ENCODE measurements at regions not wholly inside any gene's neighbourhood (a gene's known extent, or its start where the extent isn't known, plus 50 kb on each side); places are given as distances from the start of the nearest gene placed in this dataset.

DNA sequence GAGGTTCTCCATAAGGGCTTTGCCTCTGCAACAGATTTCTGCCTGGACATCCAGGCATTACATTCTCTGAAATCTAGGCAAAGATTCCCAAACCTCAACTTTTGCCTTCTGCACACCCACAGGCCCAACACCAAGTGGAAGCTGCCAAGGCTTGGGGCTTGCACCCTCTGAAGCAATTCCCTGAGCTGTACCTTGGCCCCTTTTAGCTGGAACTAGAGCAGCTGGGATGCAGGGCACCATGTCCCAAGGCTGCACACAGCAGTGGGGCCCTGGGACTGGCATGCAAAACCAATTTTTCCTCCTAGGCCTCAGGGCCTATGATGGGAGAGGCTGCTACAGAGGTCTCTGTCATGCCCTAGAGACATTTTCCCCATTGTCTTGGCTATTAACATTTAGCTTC lies 943.2 kb downstream of the PCDH17 start:
- H3K4me1 ChIP-seq = no peaks in the 10 kb centered on the region
- no peak for DNase-seq
- TF ChIP-seq, protein P1, sequence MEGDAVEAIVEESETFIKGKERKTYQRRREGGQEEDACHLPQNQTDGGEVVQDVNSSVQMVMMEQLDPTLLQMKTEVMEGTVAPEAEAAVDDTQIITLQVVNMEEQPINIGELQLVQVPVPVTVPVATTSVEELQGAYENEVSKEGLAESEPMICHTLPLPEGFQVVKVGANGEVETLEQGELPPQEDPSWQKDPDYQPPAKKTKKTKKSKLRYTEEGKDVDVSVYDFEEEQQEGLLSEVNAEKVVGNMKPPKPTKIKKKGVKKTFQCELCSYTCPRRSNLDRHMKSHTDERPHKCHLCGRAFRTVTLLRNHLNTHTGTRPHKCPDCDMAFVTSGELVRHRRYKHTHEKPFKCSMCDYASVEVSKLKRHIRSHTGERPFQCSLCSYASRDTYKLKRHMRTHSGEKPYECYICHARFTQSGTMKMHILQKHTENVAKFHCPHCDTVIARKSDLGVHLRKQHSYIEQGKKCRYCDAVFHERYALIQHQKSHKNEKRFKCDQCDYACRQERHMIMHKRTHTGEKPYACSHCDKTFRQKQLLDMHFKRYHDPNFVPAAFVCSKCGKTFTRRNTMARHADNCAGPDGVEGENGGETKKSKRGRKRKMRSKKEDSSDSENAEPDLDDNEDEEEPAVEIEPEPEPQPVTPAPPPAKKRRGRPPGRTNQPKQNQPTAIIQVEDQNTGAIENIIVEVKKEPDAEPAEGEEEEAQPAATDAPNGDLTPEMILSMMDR (IDR thresholded peaks at IDR 0.05) = no peak
- no peak for TF ChIP-seq POLR2A (IDR thresholded peaks at IDR 0.05)
- H3K36me3 ChIP-seq (replicated peaks in 1 of 2; ENCODE audit: insufficient read depth in 1 of 2, low read depth in 2 of 2) = no peaks in the 10 kb centered on the region
- H3K27ac ChIP-seq = no peak overlapping the region
- no peaks in the 10 kb centered on the region for H3K27me3 ChIP-seq
- intact Hi-C loops (cut with DNase I) = no loop called here
- ATAC-seq = no peak
- no peak overlapping the region for H3K4me3 ChIP-seq
- H3K9me3 ChIP-seq = peaks cover 0 to 12% (median 0%) of the 10 kb centered on the region in 3 donors

DNA sequence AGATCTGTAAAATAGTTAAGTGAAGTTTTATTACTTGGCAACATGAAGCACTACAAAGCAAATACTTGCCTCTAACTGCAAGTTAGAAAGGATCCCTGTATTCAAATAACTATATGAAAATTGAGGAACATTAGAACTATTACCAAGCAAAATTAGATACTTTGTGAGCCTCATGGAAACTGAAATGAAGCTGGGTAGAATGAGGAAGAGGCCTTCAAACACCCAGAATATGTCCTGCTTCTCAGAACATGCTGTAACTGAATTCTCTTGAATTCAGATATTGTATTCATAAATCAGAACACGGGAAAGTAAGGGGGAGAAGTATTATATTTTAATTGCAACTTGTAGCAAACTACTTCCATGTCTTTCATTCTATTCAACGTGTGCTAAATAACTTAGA lies 947.9 kb downstream of the PCDH17 start:
- DNase-seq = no peak
- no peak overlapping the region for H3K27ac ChIP-seq
- peaks cover 0 to 10% (median 0%) of the 10 kb centered on the region in 3 donors for H3K9me3 ChIP-seq
- ATAC-seq = no peak
- TF ChIP-seq, protein P1 (IDR thresholded peaks at IDR 0.05) = no peak
- no peak for TF ChIP-seq POLR2A (IDR thresholded peaks at IDR 0.05)
- no peaks in the 10 kb centered on the region for H3K4me1 ChIP-seq
- no peaks in the 10 kb centered on the region for H3K36me3 ChIP-seq (replicated peaks in 1 of 2; ENCODE audit: insufficient read depth in 1 of 2, low read depth in 2 of 2)
- 51 to 62% methylated on average over 2 of the region's 2 CpGs for WGBS, 2 donors
- H3K4me3 ChIP-seq = no peak overlapping the region
- intact Hi-C loops (cut with DNase I) = no loop called here
- H3K27me3 ChIP-seq = no peaks in the 10 kb centered on the region

DNA sequence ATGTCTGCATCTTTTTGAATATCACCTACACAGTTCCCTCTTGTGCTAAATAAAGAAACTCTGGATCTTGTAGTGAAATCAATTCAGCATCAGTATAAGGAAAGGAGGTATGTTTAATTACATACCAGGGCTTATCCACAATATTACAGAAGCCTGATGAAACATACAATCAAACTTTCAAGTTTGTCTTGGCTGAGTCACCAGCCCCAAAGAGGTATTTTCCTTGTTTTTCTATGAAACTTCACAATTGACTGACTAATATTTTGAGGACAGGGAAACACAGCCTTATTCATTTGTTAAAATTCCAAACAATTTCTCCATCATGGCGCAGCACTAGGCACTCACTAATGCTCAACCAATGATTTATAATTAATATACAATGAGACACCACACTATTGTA lies 952.4 kb downstream of the PCDH17 start:
- H3K4me3 ChIP-seq = no peak overlapping the region
- H3K36me3 ChIP-seq (replicated peaks in 1 of 2; ENCODE audit: insufficient read depth in 1 of 2, low read depth in 2 of 2) = no peaks in the 10 kb centered on the region
- intact Hi-C loops (cut with DNase I) = no loop called here
- H3K27me3 ChIP-seq = no peaks in the 10 kb centered on the region
- no peak overlapping the region for H3K27ac ChIP-seq
- no peak for DNase-seq
- ATAC-seq = no peak
- H3K9me3 ChIP-seq = no peaks in the 10 kb centered on the region
- no peaks in the 10 kb centered on the region for H3K4me1 ChIP-seq
- WGBS, 2 donors = 93 to 95% methylated on average over 1 of the region's 1 CpG
- no peak for TF ChIP-seq POLR2A (IDR thresholded peaks at IDR 0.05)
- TF ChIP-seq, protein P1 (IDR thresholded peaks at IDR 0.05) = no peak

DNA sequence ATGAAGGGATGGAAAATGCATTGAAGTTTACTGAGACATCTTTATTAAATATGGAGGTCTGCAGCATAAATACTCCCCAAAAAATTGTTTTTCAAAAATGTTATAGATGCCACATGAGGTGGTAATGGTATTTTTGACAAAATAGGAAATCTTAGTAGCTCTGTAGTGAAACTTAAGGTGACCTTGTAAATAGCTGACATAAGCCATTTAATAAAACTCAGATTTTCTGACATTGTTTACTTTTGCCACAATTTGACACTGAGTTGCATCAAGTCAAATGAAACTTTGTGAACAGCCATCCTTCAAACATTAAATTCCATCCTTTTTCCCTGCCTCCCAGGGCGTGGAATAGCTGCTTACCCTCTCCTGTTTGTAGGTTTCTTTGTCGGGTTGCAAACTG lies 953.1 kb downstream of the PCDH17 start:
- no peaks in the 10 kb centered on the region for H3K4me1 ChIP-seq
- H3K27ac ChIP-seq = no peak overlapping the region
- H3K27me3 ChIP-seq = no peaks in the 10 kb centered on the region
- H3K9me3 ChIP-seq = no peaks in the 10 kb centered on the region
- H3K36me3 ChIP-seq (replicated peaks in 1 of 2; ENCODE audit: insufficient read depth in 1 of 2, low read depth in 2 of 2) = no peaks in the 10 kb centered on the region
- H3K4me3 ChIP-seq = no peak overlapping the region
- 55 to 58% methylated on average over 2 of the region's 2 CpGs for WGBS, 2 donors
- DNase-seq (no peak), ATAC-seq (no peak)
- TF ChIP-seq POLR2A (IDR thresholded peaks at IDR 0.05) = no peak
- TF ChIP-seq, protein P1 (IDR thresholded peaks at IDR 0.05) = no peak
- intact Hi-C loops (cut with DNase I) = no loop called here

DNA sequence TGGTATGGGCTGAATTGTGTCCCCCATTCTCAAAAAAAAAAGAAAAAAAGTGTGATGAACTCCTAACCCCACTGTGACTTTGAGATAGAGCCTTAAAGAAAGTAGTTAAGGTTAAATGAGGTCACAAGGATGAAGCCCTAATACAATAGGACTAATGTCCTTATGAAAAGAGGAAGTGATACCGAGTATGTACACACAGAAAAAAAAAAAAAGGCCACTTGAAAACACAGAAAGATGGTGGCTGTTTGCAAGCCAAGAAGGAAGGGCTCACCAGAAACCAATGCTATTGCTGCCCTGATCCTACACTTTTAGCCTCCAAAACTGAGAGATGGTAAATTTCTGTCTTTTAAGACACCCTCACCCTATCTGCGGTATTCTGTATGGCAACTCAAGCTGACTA lies 955.6 kb downstream of the PCDH17 start:
- TF ChIP-seq, protein P1 (IDR thresholded peaks at IDR 0.05) = no peak
- DNase-seq (no peak), ATAC-seq (no peak)
- Histone ChIP-seq H3K27me3 (no peaks in the 10 kb centered on the region), H3K36me3 (replicated peaks in 1 of 2; ENCODE audit: insufficient read depth in 1 of 2, low read depth in 2 of 2) (no peaks in the 10 kb centered on the region), H3K9me3 (no peaks in the 10 kb centered on the region), H3K4me3 (no peak overlapping the region), H3K4me1 (no peaks in the 10 kb centered on the region), H3K27ac (no peak overlapping the region)
- 61 to 64% methylated on average over 2 of the region's 2 CpGs for WGBS, 2 donors
- intact Hi-C loops (cut with DNase I) = no loop called here
